Right lobe of liver (tissue), 6 donors: ENCODE measurements at regions not wholly inside any gene's neighbourhood (a gene's known extent, or its start where the extent isn't known, plus 50 kb on each side); places are given as distances from the start of the nearest gene placed in this dataset.

Source experiments
- ATAC-seq, 4 donors: fragments of 200-7000 bp; cut with Tn5 transposase; one replicate each; pipeline ENCODE4 v1.9.1; 2020; ENCODE audit warnings: mild to moderate bottlenecking in 4 of 4, moderate library complexity in 4 of 4
- DNase-seq, 3 donors: peaks; one replicate each; pipeline ENCODE4 v3.0.0-alpha.2; 2020
- H3K27ac ChIP-seq, 3 donors: fragments of 200-600 bp; one replicate each; pipeline ENCODE4 v1.8.0; 2022
- H3K27me3 ChIP-seq, 2 donors: fragments of 200-600 bp; one replicate each; pipeline ENCODE4 v1.8.0; 2022
- H3K36me3 ChIP-seq, 4 donors: fragments of 200-600 bp; sonication (generic) in 1 of 4; one replicate each; pipeline versions ENCODE4 v1.5.1 to v1.8.0; 2017 to 2022; ENCODE audit warnings: control low read depth in 1 of 4
- H3K4me1 ChIP-seq, 4 donors: fragments of 200-600 bp; sonication (generic) in 1 of 4; one replicate each; pipeline versions ENCODE4 v1.5.1 to v1.8.0; 2017 to 2022; ENCODE audit warnings: control low read depth in 1 of 4
- H3K4me3 ChIP-seq, 3 donors: fragments of 200-600 bp; one replicate each; pipeline ENCODE4 v1.8.0; 2022
- H3K9me3 ChIP-seq, 4 donors: fragments of 200-600 bp; sonication (generic) in 1 of 4; one replicate each; pipeline versions ENCODE4 v1.5.1 to v1.8.0; 2017 to 2022; ENCODE audit warnings: control low read depth in 1 of 4
- POLR2A ChIP-seq: fragments of 450-650 bp; IDR thresholded peaks from one replicate; pipeline ENCODE4 v1.6.1; 2017; ENCODE audit warnings: antibody characterized with exemption, mild to moderate bottlenecking
- WGBS: methylation state at CpG from one replicate; pipeline ENCODE4 v1.1.6; 2018; ENCODE audit warnings: low coverage, low lambda C conversion rate; ENCODE audit not compliant: insufficient coverage; ENCODE audit errors: missing lambda C conversion rate; 5-methylcytosine and 5-hydroxymethylcytosine counted together
- intact Hi-C, 2 donors: fragments of 100-400 bp; cut with DNase I; formaldehyde crosslinking; loops; one replicate each; pipeline versions ENCODE4 v1.11.2 to v1.14.1; 2022
- TF ChIP-seq, protein P1 (sequence below), 4 donors: fragments of 200-600 bp in 3 of 4; fragments of 450-650 bp in 1 of 4; IDR thresholded peaks; one replicate each; pipeline versions ENCODE4 v1.5.1 to v1.8.0; 2016 to 2022; ENCODE audit warnings: antibody characterized with exemption in 4 of 4, mild to moderate bottlenecking in 2 of 4
- donor health status: DM: no; HTN: yes; CAD: no.
- donor health status: DM: no; HTN: no; CAD: no.
- donor health status: DM: no; HTN: no; CAD: no.
- donor health status: DM: no; HTN: yes; CAD: no.
- donor health status: DM: no; HTN: yes; CAD: no.

- intact Hi-C loops = no loop called here
- TF ChIP-seq POLR2A = no peak
- TF ChIP-seq, protein P1, sequence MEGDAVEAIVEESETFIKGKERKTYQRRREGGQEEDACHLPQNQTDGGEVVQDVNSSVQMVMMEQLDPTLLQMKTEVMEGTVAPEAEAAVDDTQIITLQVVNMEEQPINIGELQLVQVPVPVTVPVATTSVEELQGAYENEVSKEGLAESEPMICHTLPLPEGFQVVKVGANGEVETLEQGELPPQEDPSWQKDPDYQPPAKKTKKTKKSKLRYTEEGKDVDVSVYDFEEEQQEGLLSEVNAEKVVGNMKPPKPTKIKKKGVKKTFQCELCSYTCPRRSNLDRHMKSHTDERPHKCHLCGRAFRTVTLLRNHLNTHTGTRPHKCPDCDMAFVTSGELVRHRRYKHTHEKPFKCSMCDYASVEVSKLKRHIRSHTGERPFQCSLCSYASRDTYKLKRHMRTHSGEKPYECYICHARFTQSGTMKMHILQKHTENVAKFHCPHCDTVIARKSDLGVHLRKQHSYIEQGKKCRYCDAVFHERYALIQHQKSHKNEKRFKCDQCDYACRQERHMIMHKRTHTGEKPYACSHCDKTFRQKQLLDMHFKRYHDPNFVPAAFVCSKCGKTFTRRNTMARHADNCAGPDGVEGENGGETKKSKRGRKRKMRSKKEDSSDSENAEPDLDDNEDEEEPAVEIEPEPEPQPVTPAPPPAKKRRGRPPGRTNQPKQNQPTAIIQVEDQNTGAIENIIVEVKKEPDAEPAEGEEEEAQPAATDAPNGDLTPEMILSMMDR (IDR thresholded peaks at IDR 0.05) = no peak
- DNase-seq (no peak), ATAC-seq (no peak)
- no CpG with 5 or more reads among the region's 2 CpGs for WGBS
- peaks cover 0 to 11% (median 0%) of the 10 kb centered on the region in 4 donors for H3K4me1 ChIP-seq
- H3K27ac ChIP-seq = no peak overlapping the region
- H3K9me3 ChIP-seq = no peaks in the 10 kb centered on the region
- no peak overlapping the region for H3K4me3 ChIP-seq
- H3K36me3 ChIP-seq = no peaks in the 10 kb centered on the region
- no peaks in the 10 kb centered on the region for H3K27me3 ChIP-seq
These were observed 1403.1 kb upstream of the ALCAM start for GRCh38 chr3:103963599-103963998.

DNA sequence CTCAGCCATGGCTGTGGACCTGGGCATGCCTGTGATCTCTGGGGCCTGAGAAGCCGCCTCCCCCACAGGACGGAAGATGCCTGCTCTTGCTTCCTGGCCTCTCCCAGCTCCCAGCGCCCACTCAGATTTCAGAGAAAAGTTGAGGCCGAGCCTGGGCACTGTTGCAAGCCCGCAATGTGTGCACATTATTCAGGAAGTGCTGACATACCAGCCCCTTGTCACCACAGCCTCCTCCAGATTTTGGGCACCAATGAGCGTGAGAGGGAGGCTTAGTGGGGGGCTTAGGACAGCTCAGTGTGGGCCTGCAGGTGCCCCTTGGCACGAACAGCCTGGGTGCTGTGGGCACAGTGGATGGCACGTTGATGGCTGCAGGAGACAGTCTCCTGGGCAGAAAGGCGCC, 1400.9 kb upstream of the ALCAM start:
- peak in 1 of 4 donors; percentile 10 for ATAC-seq

GRCh38 chr3:103966749-103967148, 1400.0 kb upstream of the ALCAM start:
- no peaks in the 10 kb centered on the region for H3K36me3 ChIP-seq
- no peaks in the 10 kb centered on the region for H3K27me3 ChIP-seq
- no peaks in the 10 kb centered on the region for H3K9me3 ChIP-seq
- DNase-seq = no peak
- no peak for ATAC-seq
- TF ChIP-seq, protein P1 (IDR thresholded peaks at IDR 0.05) = no peak
- TF ChIP-seq POLR2A = no peak
- H3K4me1 ChIP-seq = no peaks in the 10 kb centered on the region
- H3K27ac ChIP-seq = no peak overlapping the region
- intact Hi-C loops = no loop called here
- no peak overlapping the region for H3K4me3 ChIP-seq
- WGBS = 83% methylated on average over 1 of the region's 3 CpGs

More for the DNA sequence above, 1400.9 kb upstream of the ALCAM start:
- Histone ChIP-seq H3K4me3 (no peak overlapping the region), H3K27ac (no peak overlapping the region), H3K27me3 (no peaks in the 10 kb centered on the region), H3K36me3 (no peaks in the 10 kb centered on the region), H3K9me3 (no peaks in the 10 kb centered on the region), H3K4me1 (peaks cover 0 to 6% (median 0%) of the 10 kb centered on the region in 4 donors)
- no peak for DNase-seq
- TF ChIP-seq, protein P1 (IDR thresholded peaks at IDR 0.05) = no peak
- no peak for TF ChIP-seq POLR2A
- WGBS = no CpG with 5 or more reads among the region's 9 CpGs
- intact Hi-C loops = no loop called here

DNA sequence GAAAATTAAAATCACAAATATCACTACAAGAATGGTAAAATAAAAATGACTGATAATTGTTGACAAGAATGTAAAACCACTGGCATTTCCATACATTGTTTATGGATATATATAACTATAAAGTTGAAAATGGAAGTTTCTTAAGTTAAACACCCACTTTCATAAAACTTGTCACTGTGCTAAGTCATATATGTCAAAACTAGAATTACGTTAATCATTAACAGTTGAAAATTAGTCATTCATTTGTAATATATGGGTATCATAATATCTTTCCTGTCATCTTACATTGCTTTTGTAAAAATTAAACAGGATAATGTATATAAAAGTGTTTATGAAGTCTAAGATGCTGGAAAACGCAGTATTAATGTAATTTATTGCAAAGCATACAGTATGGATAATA, 1398.6 kb upstream of the ALCAM start:
- 70% methylated on average over 2 of the region's 2 CpGs for WGBS
- TF ChIP-seq, protein P1 (IDR thresholded peaks at IDR 0.05) = no peak
- no peak for TF ChIP-seq POLR2A
- Histone ChIP-seq H3K4me3 (no peak overlapping the region), H3K9me3 (no peaks in the 10 kb centered on the region), H3K36me3 (no peaks in the 10 kb centered on the region), H3K27me3 (no peaks in the 10 kb centered on the region), H3K27ac (no peak overlapping the region), H3K4me1 (no peaks in the 10 kb centered on the region)
- DNase-seq = no peak
- intact Hi-C loops = no loop called here
- ATAC-seq = no peak

- TF ChIP-seq, protein P1 (IDR thresholded peaks at IDR 0.05) = no peak
- no peak for TF ChIP-seq POLR2A
- no peak overlapping the region for H3K4me3 ChIP-seq
- no peaks in the 10 kb centered on the region for H3K36me3 ChIP-seq
- intact Hi-C loops = no loop called here
- DNase-seq (no peak), ATAC-seq (peak in 1 of 4 donors; percentile 37)
- WGBS = 24% methylated on average over 1 of the region's 1 CpG
- no peaks in the 10 kb centered on the region for H3K4me1 ChIP-seq
- no peaks in the 10 kb centered on the region for H3K9me3 ChIP-seq
- no peak overlapping the region for H3K27ac ChIP-seq
- no peaks in the 10 kb centered on the region for H3K27me3 ChIP-seq
These were observed 1398.0 kb upstream of the ALCAM start for GRCh38 chr3:103968751-103969150.
